Endodermal cell (in vitro differentiated cells): ENCODE measurements at regions not wholly inside any gene's neighbourhood (a gene's known extent, or its start where the extent isn't known, plus 50 kb on each side); places are given as distances from the start of the nearest gene placed in this dataset.

Source experiments
- DNase-seq: peaks from one replicate; pipeline ENCODE4 v3.0.0-alpha.2; 2017
- H3K27ac ChIP-seq: 2 replicates; pipeline ENCODE4 v1.5.1; 2013; ENCODE audit warnings: mild to moderate bottlenecking, low read depth, low read length, moderate library complexity
- H3K27me3 ChIP-seq: 2 replicates; pipeline ENCODE4 v1.6.1; 2013; ENCODE audit warnings: mild to moderate bottlenecking, low read length, moderate library complexity; ENCODE audit not compliant: insufficient read depth, control insufficient read depth, poor library complexity, severe bottlenecking
- H3K36me3 ChIP-seq: 2 replicates; pipeline ENCODE4 v1.7.0; 2013; ENCODE audit warnings: mild to moderate bottlenecking, low read length, moderate library complexity; ENCODE audit not compliant: control insufficient read depth, insufficient read depth
- H3K4me1 ChIP-seq: one replicate; pipeline ENCODE4 v1.7.0; 2013; ENCODE audit warnings: low read length; ENCODE audit not compliant: control insufficient read depth, insufficient read depth
- H3K4me3 ChIP-seq: 2 replicates; pipeline ENCODE4 v1.5.1; 2013; ENCODE audit warnings: mild to moderate bottlenecking, low read length, moderate library complexity
- H3K9ac ChIP-seq: 2 replicates; pipeline ENCODE4 v1.6.1; 2013; ENCODE audit warnings: mild to moderate bottlenecking, low read length, moderate library complexity; ENCODE audit not compliant: poor library complexity, severe bottlenecking; ENCODE audit errors: extremely low read depth
- H3K9me3 ChIP-seq: 2 replicates; pipeline ENCODE4 v1.6.1; 2013; ENCODE audit warnings: mild to moderate bottlenecking, low read length, moderate library complexity; ENCODE audit not compliant: control insufficient read depth
- H3K27ac Mint-ChIP-seq: 2 replicates; pipeline ENCODE4 v1.8.0; 2020; ENCODE audit warnings: mixed read lengths
- H3K27me3 Mint-ChIP-seq: 2 replicates; pipeline ENCODE4 v1.8.0; 2021; ENCODE audit warnings: mild to moderate bottlenecking, mixed read lengths; ENCODE audit not compliant: insufficient read depth
- H3K36me3 Mint-ChIP-seq: 2 replicates; pipeline ENCODE4 v1.8.0; 2020; ENCODE audit warnings: low read depth, mixed read lengths
- H3K4me1 Mint-ChIP-seq: 2 replicates; pipeline ENCODE4 v1.8.0; 2020; ENCODE audit warnings: mixed read lengths
- H3K4me3 Mint-ChIP-seq: 2 replicates; pipeline ENCODE4 v1.8.0; 2020; ENCODE audit warnings: mild to moderate bottlenecking, moderate library complexity, mixed read lengths
- H3K9me3 Mint-ChIP-seq: 2 replicates; pipeline ENCODE4 v1.8.0; 2020; ENCODE audit warnings: mild to moderate bottlenecking, mixed read lengths
- WGBS, 2 experiments: methylation state at CpG; one replicate each; pipeline versions ENCODE4 v1.1.5 to v1.1.7; 2013; ENCODE audit warnings: missing lambda C conversion rate in 2 of 2, mixed read lengths in 1 of 2; ENCODE audit not compliant: insufficient coverage in 1 of 2, insufficient read length in 1 of 2; 5-methylcytosine and 5-hydroxymethylcytosine counted together
- TF ChIP-seq, protein P1 (sequence below): fragments of 200-600 bp; sonication (generic); conservative IDR thresholded peaks from 2 replicates; pipeline ENCODE4 v1.5.0; 2021; ENCODE audit warnings: antibody characterized with exemption, mild to moderate bottlenecking

DNA sequence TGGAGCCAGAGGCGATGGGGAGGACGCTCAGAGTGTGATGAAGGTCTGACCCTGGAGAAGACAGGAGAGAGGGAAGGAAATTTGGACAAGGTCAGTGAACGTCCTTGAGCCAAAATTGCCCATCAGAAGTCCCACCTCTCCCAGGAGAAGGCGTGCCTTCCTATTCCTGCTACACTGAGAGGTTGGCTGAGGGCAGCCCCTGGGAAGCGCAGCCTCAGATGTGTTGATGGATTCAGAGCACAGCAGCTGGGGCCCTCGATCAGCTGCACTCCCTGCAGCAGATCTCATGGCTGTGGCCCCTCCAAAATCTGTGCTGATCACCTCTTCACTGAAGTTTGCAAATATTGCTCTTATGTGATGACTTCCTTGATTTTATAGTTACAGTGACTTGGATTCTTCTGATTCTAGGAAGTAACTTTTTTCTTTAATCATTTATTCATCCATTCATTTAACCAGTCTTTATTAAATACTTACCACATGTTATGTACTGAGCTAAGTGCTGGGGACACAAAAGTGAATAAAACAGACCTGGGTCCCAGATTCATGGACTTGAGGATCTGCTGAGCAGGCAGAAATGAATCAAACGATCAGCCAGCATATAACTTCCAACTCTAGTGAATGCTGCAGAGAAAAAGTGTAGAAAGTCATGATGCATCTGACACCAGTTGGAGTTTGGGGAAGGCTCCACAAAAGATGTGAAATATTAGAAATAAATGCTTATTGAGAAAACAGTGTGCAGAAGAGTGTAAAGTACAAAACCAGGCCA is 69.6 kb upstream of the ARMC2 start:
- Mint-ChIP-seq H3K4me3 (no peak overlapping the region), H3K27ac (no peak overlapping the region), H3K27me3 (peaks cover 25% of the 10 kb centered on the region), H3K4me1 (peaks cover 9% of the 10 kb centered on the region), H3K9me3 (no peaks in the 10 kb centered on the region), H3K36me3 (no peaks in the 10 kb centered on the region)
- no peak for DNase-seq
- Histone ChIP-seq H3K9me3 (no peaks in the 10 kb centered on the region), H3K4me1 (no peaks in the 10 kb centered on the region), H3K4me3 (no peak overlapping the region), H3K36me3 (no peaks in the 10 kb centered on the region), H3K9ac (no peak overlapping the region), H3K27me3 (peaks cover 24% of the 10 kb centered on the region), H3K27ac (no peak overlapping the region)
- WGBS, 2 experiments, result 84 to 86% methylated on average over 4 to 7 of the region's 7 CpGs
- TF ChIP-seq, protein P1, sequence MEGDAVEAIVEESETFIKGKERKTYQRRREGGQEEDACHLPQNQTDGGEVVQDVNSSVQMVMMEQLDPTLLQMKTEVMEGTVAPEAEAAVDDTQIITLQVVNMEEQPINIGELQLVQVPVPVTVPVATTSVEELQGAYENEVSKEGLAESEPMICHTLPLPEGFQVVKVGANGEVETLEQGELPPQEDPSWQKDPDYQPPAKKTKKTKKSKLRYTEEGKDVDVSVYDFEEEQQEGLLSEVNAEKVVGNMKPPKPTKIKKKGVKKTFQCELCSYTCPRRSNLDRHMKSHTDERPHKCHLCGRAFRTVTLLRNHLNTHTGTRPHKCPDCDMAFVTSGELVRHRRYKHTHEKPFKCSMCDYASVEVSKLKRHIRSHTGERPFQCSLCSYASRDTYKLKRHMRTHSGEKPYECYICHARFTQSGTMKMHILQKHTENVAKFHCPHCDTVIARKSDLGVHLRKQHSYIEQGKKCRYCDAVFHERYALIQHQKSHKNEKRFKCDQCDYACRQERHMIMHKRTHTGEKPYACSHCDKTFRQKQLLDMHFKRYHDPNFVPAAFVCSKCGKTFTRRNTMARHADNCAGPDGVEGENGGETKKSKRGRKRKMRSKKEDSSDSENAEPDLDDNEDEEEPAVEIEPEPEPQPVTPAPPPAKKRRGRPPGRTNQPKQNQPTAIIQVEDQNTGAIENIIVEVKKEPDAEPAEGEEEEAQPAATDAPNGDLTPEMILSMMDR, result no peak

- no peaks in the 10 kb centered on the region for H3K9me3 Mint-ChIP-seq
- no peak overlapping the region for H3K4me3 ChIP-seq
- peaks cover 9% of the 10 kb centered on the region for H3K4me1 Mint-ChIP-seq
- no peak overlapping the region for H3K9ac ChIP-seq
- H3K9me3 ChIP-seq, result no peaks in the 10 kb centered on the region
- H3K27ac ChIP-seq, result no peak overlapping the region
- H3K4me1 ChIP-seq, result no peaks in the 10 kb centered on the region
- no peaks in the 10 kb centered on the region for H3K36me3 Mint-ChIP-seq
- no peak overlapping the region for H3K27ac Mint-ChIP-seq
- peaks cover 30% of the 10 kb centered on the region for H3K27me3 Mint-ChIP-seq
- peaks cover 26% of the 10 kb centered on the region for H3K27me3 ChIP-seq
- no peaks in the 10 kb centered on the region for H3K36me3 ChIP-seq
- H3K4me3 Mint-ChIP-seq, result no peak overlapping the region
- DNase-seq, result no peak
- TF ChIP-seq, protein P1, result no peak
- 71 to 76% methylated on average over 3 to 6 of the region's 6 CpGs for WGBS, 2 experiments
Measured at GRCh38 chr6:108779536-108780275, 68.5 kb upstream of the ARMC2 start.

GRCh38 chr6:108780784-108781183 is 67.4 kb upstream of the ARMC2 start:
- TF ChIP-seq, protein P1, result no peak
- H3K27me3 ChIP-seq, result peaks cover 26% of the 10 kb centered on the region
- H3K9ac ChIP-seq, result no peak overlapping the region
- H3K4me3 Mint-ChIP-seq, result no peak overlapping the region
- H3K4me3 ChIP-seq, result no peak overlapping the region
- H3K4me1 ChIP-seq, result no peaks in the 10 kb centered on the region
- peaks cover 30% of the 10 kb centered on the region for H3K27me3 Mint-ChIP-seq
- H3K36me3 Mint-ChIP-seq, result no peaks in the 10 kb centered on the region
- H3K36me3 ChIP-seq, result no peaks in the 10 kb centered on the region
- H3K9me3 ChIP-seq, result no peaks in the 10 kb centered on the region
- 77 to 88% methylated on average over 2 to 6 of the region's 6 CpGs for WGBS, 2 experiments
- H3K9me3 Mint-ChIP-seq, result no peaks in the 10 kb centered on the region
- no peak overlapping the region for H3K27ac Mint-ChIP-seq
- peaks cover 9% of the 10 kb centered on the region for H3K4me1 Mint-ChIP-seq
- DNase-seq, result no peak
- no peak overlapping the region for H3K27ac ChIP-seq
